ENCODE measurements at regions not wholly inside any gene's neighbourhood (a gene's known extent, or its start where the extent isn't known, plus 50 kb on each side); places are given as distances from the start of the nearest gene placed in this dataset.
"Not testable (repeated sequence)": the region's sequence is repeated elsewhere in the genome, so short reads cannot be mapped to it uniquely, and the experiment has no call there.

DNA sequence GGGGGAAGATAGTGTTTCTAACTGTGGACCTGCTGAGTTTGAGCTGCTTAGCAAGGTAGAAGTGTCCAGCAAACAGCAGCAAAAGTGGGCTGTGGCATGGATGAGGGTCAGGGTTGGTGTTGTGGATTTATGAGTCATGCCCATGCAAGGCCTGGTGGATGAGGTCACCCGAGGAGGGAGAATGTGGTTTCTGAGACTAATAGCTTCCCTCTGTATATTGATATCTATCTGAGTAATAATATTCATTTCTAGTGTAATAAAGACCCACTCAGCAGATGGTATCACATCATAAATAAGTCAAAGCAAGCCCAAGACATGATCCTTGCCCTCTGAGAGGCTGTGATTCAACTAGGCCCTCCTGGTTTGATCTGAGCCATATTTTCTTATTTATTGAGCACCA lies 597.8 kb upstream of the CLINT1 start:
- no peaks in the 10 kb centered on the region for H3K9me3 Mint-ChIP-seq
- no peak for ATAC-seq

DNA sequence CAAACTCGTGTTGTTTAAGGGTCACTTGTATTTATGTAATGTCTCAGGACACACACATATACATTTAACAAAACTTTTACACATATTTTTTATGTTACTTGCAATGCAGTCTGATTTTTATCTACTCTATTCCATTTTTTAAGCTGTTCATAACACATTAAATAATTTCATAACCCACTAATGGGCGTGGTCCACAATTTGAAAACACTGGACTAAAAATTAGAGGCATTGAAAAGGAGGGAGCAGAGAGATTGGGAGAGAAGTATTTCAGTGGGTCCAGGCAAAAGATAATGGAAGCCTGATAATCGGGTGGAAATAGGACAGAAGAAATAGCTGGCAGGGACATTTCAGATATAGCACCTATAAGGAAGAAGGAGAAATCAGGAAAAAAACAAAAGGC lies 597.3 kb upstream of the CLINT1 start:
- Mint-ChIP-seq H3K4me3 (no peak overlapping the region), H3K27me3 (ENCODE audit: low read depth) (no peaks in the 10 kb centered on the region), H3K36me3 (ENCODE audit: insufficient read depth) (no peaks in the 10 kb centered on the region), H3K4me1 (ENCODE audit: low read depth) (no peaks in the 10 kb centered on the region), H3K9me3 (no peaks in the 10 kb centered on the region)
- no peak for ATAC-seq
- no peak for DNase-seq

More for the DNA sequence above, 597.8 kb upstream of the CLINT1 start:
- no peaks in the 10 kb centered on the region for H3K4me1 Mint-ChIP-seq (ENCODE audit: low read depth)
- H3K4me3 Mint-ChIP-seq: no peak overlapping the region
- no peaks in the 10 kb centered on the region for H3K27me3 Mint-ChIP-seq (ENCODE audit: low read depth)
- DNase-seq: no peak
- H3K36me3 Mint-ChIP-seq (ENCODE audit: insufficient read depth): no peaks in the 10 kb centered on the region

DNA sequence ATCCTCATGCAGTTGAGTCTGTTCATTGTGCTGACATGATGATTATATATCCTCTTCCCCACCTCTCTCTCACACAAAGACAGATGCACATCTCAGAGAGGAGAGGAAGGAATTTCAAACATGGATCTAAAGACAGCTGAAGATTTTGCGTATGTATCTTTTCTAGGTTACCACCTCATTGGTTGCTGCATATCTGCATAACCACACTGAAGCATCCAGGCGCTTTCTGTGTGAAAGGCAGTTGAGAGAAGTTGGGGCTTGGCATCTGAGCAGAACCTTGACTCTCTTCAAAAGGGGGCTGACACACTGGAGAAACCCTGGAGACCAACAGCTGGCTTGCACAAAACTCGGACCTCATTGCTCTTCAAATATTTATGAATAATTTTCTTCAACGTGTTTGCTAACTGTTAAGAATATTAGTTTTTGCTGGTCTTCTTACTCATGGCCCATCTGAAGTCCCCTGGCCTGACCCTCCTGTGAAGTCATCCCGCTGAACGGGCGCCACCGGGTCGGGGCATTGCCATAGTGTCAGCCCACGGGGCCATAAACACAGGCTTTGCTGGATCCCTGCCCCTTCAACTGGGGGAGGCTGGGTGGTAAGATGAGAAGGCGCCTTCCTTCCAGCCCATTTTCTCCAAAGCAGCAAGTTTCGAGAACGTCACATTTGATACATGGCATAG lies 593.2 kb upstream of the CLINT1 start:
- ATAC-seq (no peak), DNase-seq (no peak)
- no peaks in the 10 kb centered on the region for H3K4me1 Mint-ChIP-seq (ENCODE audit: low read depth)
- no peak overlapping the region for H3K4me3 Mint-ChIP-seq
- peaks cover 4% of the 10 kb centered on the region for H3K27me3 Mint-ChIP-seq (ENCODE audit: low read depth)
- no peaks in the 10 kb centered on the region for H3K36me3 Mint-ChIP-seq (ENCODE audit: insufficient read depth)
- no peaks in the 10 kb centered on the region for H3K9me3 Mint-ChIP-seq

DNA sequence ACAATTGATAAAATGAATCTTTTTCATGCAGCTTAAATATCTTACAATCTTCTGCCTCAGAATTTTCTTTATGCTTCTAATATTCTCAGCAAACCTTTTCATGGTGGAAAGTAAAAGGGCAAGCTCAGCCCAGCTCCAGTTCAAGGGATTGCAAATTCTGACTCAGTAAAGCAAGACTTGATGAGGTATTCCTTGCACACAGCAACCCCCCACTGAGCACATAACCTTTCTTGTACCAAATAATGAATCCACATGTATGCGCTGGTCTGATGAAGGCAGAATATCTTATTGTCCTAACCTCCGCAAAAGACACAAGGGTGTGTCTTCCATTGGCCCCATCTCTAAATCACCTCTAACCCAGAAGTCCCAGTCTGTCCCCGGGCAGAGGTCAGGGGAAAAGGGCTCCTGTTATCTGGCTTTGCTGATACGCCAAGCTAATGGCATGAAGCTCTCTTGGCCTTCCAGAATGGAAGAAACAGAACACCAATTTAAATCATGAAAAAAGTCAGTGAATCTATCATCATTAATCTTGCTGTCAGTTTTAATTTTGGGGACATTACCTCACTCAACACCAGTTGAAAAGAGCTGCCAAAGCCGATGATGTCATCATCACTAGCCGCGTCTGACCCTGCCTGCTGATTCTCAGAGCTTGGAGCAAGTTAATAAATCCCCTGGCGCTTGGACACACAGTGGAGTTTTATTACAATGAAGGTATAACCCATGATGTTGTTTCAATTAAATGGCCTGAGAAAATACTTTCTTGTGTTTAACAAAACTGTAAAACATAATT lies 592.5 kb upstream of the CLINT1 start:
- DNase-seq (no peak), ATAC-seq (no peak)
- Mint-ChIP-seq H3K9me3 (no peaks in the 10 kb centered on the region), H3K4me3 (no peak overlapping the region), H3K4me1 (ENCODE audit: low read depth) (no peaks in the 10 kb centered on the region), H3K36me3 (ENCODE audit: insufficient read depth) (no peaks in the 10 kb centered on the region), H3K27me3 (ENCODE audit: low read depth) (peaks cover 4% of the 10 kb centered on the region)

DNA sequence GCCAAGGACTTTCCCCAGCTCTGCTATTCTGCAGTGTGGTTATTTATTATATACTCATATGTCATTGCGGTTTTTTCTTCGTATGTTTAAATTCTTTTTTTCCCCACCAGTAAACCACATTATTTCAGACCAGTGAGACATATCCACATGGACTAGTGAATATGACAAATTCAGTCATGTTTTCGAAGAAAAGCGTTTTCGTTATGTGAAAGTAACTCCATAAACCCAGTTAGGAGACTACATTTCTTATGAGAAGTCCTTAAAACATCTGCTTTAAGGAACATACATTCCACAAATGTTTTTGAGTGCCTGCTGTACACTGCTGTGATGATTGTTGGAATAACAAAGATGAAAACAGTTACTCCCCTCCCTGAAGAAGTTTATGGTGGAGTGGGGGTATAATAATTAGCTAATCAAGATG lies 591.8 kb upstream of the CLINT1 start:
- H3K4me1 Mint-ChIP-seq (ENCODE audit: low read depth): no peaks in the 10 kb centered on the region
- H3K27me3 Mint-ChIP-seq (ENCODE audit: low read depth): peaks cover 4% of the 10 kb centered on the region
- H3K36me3 Mint-ChIP-seq (ENCODE audit: insufficient read depth): no peaks in the 10 kb centered on the region
- no peak overlapping the region for H3K4me3 Mint-ChIP-seq
- H3K9me3 Mint-ChIP-seq: peaks cover 3% of the 10 kb centered on the region
- DNase-seq: no peak
- ATAC-seq: no peak

DNA sequence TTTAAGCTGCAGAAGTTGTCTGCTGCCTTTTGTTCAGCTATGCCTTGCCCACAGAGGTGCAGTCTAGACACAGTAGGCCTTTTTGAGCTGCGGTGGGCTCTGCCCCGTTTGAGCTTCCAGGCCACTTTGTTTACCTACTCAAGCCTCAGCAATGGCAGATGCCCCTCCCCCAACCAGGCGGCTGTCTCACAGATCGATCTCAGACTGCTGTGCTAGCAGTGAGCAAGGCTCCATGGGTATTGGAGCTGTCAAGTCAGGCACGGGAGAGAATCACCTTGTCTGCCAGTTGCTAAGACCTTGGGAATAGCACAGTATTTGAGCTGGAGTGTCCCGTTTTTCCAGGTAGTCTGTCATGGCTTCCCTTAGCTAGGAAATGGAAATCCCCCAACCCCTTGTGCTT lies 587.8 kb upstream of the CLINT1 start:
- not testable (repeated sequence) for H3K36me3 Mint-ChIP-seq (ENCODE audit: insufficient read depth); DNase-seq; H3K4me1 Mint-ChIP-seq (ENCODE audit: low read depth); H3K4me3 Mint-ChIP-seq; ATAC-seq; H3K27me3 Mint-ChIP-seq (ENCODE audit: low read depth)
- peaks cover 12% of the 10 kb centered on the region for H3K9me3 Mint-ChIP-seq

DNA sequence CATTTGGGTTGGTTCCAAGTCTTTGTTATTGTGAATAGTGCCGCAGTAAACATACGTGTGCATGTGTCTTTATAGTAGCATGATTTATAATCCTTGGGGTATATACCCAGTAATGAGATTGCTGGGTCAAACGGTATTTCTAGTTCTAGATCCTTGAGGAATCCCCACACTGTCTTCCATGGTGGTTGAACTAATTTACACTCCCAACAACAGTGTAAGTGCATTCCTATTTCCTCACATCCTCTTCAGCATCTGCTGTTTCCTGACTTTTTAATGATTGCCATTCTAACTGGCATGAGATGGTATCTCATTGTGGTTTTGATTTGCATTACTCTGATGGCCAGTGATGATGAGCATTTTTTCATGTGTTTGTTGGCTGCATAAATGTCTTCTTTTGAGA lies 580.3 kb upstream of the CLINT1 start:
- not testable (repeated sequence) for ATAC-seq; DNase-seq; H3K4me3 Mint-ChIP-seq; H3K27me3 Mint-ChIP-seq (ENCODE audit: low read depth); H3K36me3 Mint-ChIP-seq (ENCODE audit: insufficient read depth); H3K9me3 Mint-ChIP-seq
- H3K4me1 Mint-ChIP-seq (ENCODE audit: low read depth): peaks cover 26% of the 10 kb centered on the region

DNA sequence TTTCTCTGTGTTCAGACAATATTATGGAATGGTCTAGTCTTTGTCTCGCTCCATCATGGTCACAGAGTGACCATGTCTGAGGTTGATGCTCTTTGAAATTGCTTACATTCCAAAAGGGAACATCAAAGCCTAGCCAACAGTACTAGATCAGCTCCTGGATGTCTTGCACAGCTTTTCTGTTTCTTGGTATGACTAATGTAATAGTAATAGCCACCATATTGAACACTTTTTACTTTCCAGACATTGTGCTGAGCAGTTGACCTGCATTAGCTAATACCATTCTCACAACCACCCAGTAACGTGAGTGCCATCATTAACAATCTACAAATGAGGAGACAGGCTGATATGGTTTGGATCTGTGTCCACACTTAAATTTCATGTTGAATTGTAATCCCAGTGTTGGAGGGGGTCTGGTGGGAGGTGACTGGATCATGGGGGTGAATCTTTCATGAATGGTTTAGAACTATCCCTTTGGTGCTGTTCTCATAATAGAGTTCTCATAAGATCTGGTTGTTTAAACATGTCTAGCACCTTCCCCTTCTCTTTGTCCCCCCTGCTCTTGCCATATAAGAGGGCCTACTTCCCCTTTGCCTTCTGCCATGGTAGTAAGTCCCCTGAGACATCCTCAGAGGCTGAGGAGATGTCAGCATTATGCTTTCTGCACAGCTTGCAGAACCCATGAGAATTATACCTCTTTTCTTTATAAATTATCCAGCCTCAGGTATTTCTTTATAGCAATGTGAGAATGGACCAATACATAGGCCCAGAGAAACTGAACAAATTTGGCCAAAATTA lies 577.5 kb upstream of the CLINT1 start:
- Mint-ChIP-seq H3K9me3 (no peaks in the 10 kb centered on the region), H3K4me3 (no peak overlapping the region), H3K36me3 (ENCODE audit: insufficient read depth) (no peaks in the 10 kb centered on the region), H3K4me1 (ENCODE audit: low read depth) (peaks cover 45% of the 10 kb centered on the region), H3K27me3 (ENCODE audit: low read depth) (no peaks in the 10 kb centered on the region)
- DNase-seq (no peak), ATAC-seq (no peak)

DNA sequence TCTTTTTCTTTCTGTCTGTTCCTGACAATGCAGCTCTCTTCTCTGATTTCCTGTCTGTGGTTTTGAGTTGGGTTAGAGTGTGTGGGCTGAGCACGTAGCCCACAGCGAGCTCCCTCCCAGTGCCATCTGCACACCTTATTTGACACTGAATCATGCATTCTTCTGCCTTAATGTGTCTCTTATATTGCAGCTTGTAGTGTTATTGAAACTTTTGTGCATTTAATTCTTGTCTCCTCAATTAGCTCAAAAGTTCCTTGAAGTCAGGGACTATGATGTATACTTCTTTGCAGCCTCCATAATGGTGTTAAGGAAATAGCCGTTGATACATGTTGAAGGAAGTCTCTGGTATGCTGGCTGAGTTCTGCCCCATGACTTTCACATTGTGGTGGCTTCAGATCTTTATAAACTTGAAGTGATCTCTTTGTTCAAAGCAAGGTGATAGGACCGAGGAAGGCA lies 576.2 kb upstream of the CLINT1 start:
- Mint-ChIP-seq H3K9me3 (no peaks in the 10 kb centered on the region), H3K4me1 (ENCODE audit: low read depth) (peaks cover 50% of the 10 kb centered on the region), H3K27me3 (ENCODE audit: low read depth) (no peaks in the 10 kb centered on the region), H3K36me3 (ENCODE audit: insufficient read depth) (no peaks in the 10 kb centered on the region), H3K4me3 (peak overlapping the region; percentile 34)
- DNase-seq: peak; percentile 10
- peak; percentile 79 to 81 for ATAC-seq

DNA sequence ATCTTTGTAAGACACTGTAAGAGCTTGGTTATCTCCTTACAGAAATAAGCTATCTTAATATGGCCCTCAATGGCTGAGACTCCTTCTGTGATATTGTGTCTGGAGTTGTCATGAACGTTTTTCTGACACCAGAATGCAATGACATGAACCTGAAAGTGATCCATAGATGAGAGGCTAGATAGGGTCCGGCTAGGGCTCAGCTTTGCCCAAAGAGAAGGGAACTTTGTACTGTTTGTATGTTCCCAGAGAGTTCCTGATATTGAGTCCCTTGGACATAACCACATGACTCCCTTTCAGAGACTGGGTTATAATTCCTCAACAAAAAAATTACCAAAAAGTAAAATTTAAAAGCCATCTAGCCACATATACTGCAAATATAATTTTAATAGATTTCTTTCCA lies 575.8 kb upstream of the CLINT1 start:
- Mint-ChIP-seq H3K4me3 (no peak overlapping the region), H3K36me3 (ENCODE audit: insufficient read depth) (no peaks in the 10 kb centered on the region), H3K9me3 (peaks cover 3% of the 10 kb centered on the region), H3K4me1 (ENCODE audit: low read depth) (peaks cover 50% of the 10 kb centered on the region), H3K27me3 (ENCODE audit: low read depth) (no peaks in the 10 kb centered on the region)
- DNase-seq: no peak
- no peak for ATAC-seq

DNA sequence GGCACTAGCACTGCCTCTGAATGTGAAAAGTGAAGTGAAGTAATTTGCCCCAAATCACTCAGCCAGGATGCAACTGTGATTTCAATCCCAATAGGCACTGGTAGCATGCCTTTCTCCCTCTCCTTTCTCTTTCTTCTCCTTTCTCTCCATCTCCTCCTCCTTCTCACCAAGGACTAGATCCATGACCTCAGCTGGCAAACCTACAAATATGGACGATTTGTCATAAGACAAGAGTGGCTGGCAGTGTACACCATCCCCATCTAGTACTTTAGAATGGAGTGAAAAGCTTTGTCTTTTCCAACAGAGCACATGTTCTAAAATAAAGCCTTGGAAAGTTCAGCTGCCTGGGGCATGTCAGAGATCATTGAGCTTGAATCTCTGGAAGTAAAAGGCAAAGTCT lies 574.7 kb upstream of the CLINT1 start:
- ATAC-seq (no peak), DNase-seq (no peak)
- H3K4me3 Mint-ChIP-seq: no peak overlapping the region
- H3K9me3 Mint-ChIP-seq: peaks cover 6% of the 10 kb centered on the region
- no peaks in the 10 kb centered on the region for H3K27me3 Mint-ChIP-seq (ENCODE audit: low read depth)
- peaks cover 52% of the 10 kb centered on the region for H3K4me1 Mint-ChIP-seq (ENCODE audit: low read depth)
- H3K36me3 Mint-ChIP-seq (ENCODE audit: insufficient read depth): no peaks in the 10 kb centered on the region

DNA sequence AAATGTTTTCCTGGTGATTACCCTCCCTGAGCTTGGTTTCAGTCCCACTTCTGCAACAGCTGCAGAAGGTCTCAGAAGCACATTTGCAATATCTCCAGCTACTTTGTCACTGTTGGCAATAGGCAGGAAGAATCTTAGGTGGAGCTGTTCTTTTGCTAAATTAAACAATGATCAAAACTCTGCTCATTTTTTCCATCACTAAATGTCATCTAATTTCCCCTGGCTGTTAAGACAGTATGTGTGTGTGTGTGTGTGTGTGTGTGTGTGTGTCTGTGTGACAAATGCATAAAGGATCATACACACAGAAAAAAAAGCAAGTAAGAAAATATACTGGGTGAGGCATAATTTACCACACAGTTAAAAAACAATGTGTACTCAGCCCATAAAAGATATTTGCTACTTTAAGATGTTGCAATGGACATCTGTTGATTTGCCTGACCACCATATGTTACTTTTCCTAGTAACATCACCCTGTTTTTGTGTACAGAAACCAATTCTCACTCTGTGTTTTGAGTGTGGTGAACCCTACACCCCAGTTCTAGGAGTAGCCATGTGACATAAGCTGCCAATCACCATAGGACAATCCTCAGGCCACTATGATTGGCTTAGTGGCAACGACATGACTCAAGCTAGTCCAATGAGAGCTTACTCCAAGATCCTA lies 572.6 kb upstream of the CLINT1 start:
- H3K4me3 Mint-ChIP-seq: no peak overlapping the region
- peaks cover 49% of the 10 kb centered on the region for H3K4me1 Mint-ChIP-seq (ENCODE audit: low read depth)
- no peak for DNase-seq
- peaks cover 6% of the 10 kb centered on the region for H3K9me3 Mint-ChIP-seq
- no peaks in the 10 kb centered on the region for H3K27me3 Mint-ChIP-seq (ENCODE audit: low read depth)
- no peaks in the 10 kb centered on the region for H3K36me3 Mint-ChIP-seq (ENCODE audit: insufficient read depth)
- no peak for ATAC-seq

DNA sequence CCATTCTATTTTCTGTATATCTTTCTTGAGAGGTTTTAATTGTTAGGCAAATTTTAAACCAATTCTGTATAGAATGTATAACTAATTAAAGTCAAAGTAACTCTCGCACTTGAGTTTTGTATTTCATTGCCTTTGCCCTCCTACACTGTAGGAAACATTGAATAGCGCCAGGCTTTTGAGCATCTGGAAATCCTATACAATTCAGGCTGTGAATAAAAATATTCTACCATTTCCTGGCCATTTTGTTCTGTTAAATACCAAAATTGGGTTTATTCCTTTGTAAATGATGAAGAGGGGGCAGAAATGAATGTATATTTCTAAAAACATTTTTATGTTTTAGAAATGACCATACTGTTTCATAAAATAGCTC lies 571.8 kb upstream of the CLINT1 start:
- Mint-ChIP-seq H3K9me3 (peaks cover 6% of the 10 kb centered on the region), H3K36me3 (ENCODE audit: insufficient read depth) (no peaks in the 10 kb centered on the region), H3K4me3 (no peak overlapping the region), H3K27me3 (ENCODE audit: low read depth) (no peaks in the 10 kb centered on the region), H3K4me1 (ENCODE audit: low read depth) (peaks cover 42% of the 10 kb centered on the region)
- ATAC-seq: no peak
- no peak for DNase-seq

DNA sequence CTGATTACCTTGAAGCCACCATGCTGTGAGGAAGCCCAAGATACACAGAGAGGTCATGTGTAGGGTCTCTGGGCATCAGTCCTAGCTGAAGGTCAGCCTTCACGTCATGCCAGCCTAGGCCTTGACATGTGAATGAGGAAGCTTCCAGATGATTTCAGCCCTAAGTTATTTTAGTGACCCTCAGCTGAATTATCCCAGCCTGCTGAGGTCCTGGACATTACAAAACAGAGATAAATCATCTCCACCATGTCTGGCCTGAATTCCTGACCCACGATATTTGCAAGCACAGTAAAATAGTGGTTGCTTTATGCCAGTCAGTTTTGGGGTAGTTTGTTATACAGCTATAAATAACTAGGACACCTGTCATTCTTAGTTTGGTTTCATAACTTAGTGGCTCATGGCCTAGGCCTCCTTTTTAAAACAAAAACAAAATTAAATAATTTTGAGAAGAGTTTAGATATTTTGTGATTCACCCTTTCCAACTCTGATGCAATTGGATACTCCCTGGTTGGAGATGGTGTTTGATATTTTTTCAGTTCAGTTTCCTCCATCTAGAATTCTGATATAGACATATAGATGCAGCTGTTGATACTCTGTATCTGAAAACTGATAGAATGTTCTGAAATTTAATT lies 571.3 kb upstream of the CLINT1 start:
- no peak for ATAC-seq
- peaks cover 6% of the 10 kb centered on the region for H3K9me3 Mint-ChIP-seq
- H3K4me1 Mint-ChIP-seq (ENCODE audit: low read depth): peaks cover 37% of the 10 kb centered on the region
- H3K27me3 Mint-ChIP-seq (ENCODE audit: low read depth): no peaks in the 10 kb centered on the region
- DNase-seq: no peak
- H3K4me3 Mint-ChIP-seq: no peak overlapping the region
- H3K36me3 Mint-ChIP-seq (ENCODE audit: insufficient read depth): no peaks in the 10 kb centered on the region
